ENCODE measurements at regions not wholly inside any gene's neighbourhood (a gene's known extent, or its start where the extent isn't known, plus 50 kb on each side); places are given as distances from the start of the nearest gene placed in this dataset.

- DNase-seq = no peak
Measured at GRCh38 chr3:88586121-88586640, 436.4 kb downstream of the C3orf38 start.

DNA sequence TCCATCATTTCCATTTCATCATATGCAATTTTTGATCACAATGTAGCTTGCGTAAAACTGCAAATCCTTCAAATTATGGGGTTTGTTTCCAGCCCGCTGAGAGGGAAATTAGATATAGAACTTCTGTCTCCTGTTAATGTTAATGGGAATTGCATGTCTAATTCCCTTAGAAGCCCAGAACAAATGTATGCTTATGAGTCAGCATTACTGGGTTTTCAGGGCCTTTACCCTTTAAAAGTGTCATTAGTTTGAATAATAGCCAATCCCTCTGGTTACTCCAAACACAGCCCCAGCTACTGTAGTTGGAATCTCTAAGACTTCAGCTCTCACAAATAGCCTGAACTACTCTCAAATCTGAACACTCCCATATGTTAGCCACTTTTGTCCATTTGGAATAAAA, 439.4 kb downstream of the C3orf38 start:
- no peak for DNase-seq

- DNase-seq = no peak
Measured at GRCh38 chr3:88595026-88595425, 445.3 kb downstream of the C3orf38 start.

DNA sequence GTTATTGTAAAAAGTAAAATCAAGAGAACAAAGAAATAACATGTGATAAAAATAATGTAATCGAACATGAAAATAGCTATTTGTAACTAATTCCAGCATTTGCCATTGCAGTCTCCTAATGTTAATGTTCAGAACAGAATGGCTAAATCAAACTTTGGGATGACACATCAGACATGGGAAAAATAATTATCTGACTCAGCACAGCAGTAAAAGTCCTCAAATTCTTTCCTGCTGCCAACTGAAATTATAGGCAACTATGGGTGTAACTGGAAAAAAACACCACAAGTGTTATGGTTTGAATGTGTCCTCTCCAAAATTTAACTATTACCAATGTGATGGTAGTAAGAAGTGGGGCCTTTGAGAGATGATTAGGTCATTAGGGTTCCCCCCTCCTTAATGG, 446.7 kb downstream of the C3orf38 start:
- no peak for DNase-seq

- no peak for DNase-seq
Measured at GRCh38 chr3:88610820-88611219, 461.1 kb downstream of the C3orf38 start.

GRCh38 chr3:88611826-88612326, 462.1 kb downstream of the C3orf38 start:
- no peak for DNase-seq

- DNase-seq = no peak
Measured at GRCh38 chr3:88616413-88616812, 466.7 kb downstream of the C3orf38 start.

DNA sequence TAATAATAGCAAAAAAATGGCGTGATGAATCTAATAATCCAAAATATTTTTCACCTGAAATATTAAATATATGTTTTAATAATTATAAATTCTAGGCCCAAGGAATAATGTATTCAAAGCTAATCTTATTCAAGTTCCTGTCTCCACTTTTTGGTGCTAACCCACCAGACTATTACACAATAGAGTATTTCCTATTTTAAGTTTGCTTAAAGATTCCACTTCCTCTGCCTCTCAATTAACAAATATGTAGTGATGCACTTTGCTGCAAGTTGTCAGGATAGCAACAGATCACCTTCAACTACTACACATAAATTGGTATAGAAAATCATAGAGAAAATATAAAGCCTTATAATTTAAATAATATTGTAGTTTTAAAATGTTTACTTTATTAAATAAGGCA, 467.5 kb downstream of the C3orf38 start:
- DNase-seq = no peak

- DNase-seq = no peak
Measured at GRCh38 chr3:88618021-88618645, 468.4 kb downstream of the C3orf38 start.

- no peak for DNase-seq
Measured at GRCh38 chr3:88621586-88621985, 471.8 kb downstream of the C3orf38 start.

GRCh38 chr3:88623709-88624108, 473.9 kb downstream of the C3orf38 start:
- no peak for DNase-seq

DNA sequence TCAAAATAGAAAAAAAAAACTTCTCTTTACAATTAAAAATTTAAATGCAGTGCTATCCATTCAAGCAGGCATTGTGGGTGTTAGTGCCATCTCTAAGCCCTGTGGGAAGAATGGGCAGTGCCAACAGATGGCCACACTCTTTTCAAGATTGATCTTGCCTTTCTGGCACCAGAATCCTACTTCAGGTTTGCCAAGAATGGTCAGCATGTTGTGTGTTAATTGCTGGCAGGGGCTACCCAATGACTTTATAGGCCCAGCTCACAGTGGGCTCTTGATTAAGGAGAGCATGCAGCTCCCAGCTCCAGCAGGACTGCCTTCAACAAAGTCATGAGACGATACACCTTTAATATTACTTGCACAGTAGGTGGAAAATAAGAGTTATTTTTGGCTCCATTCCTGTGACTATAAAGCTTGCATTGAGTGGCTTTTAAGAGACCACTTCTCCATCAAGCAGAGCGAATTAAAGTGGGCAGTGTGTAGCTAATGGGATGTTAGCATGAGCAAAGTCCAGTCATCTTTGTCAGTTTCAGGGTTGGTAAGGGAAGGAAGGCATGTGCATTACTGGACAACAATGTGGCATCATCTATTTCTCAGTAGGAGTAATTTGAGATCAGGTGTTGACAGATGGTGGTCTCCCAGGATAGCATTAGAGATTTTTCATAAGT, 476.8 kb downstream of the C3orf38 start:
- no peak for DNase-seq

DNA sequence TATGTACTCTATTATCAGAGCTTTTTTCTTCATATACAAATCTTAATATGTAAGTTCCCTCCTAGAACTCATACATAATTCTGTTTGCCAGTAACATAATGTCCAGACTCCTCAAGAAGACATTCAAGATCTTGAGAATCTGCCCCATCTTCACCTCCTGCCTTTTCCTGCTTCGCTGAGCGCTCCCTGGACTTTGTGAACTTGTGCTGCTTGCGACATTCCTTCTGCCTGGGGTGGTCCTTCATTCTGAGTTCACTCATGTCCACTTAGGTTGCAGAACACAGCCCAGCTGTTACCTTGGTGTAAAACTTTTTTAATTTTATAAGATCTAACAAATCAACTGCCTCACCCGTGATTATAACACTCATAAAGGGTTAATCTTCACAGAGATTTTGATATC, 478.5 kb upstream of the EPHA3 start:
- no peak for DNase-seq

DNA sequence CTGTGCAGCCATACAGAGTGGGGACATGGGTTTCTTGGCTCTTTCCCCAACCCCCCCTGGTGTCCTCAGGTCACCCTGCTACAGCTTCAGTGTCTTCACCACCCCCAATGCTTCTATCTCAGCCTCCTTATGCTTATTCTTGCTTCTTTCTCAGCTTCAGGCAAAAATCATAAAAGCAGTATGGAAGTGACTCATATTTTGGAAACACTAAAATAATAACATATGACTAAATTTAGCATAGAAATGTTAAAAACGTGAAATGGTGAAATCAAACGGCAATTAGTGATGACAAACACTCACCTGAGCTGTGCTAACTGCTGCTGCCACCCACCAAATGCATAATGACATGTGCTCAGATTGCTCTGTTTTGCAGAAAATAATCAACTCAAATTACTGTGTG, 475.2 kb upstream of the EPHA3 start:
- DNase-seq = no peak

GRCh38 chr3:88640581-88640980, 466.8 kb upstream of the EPHA3 start:
- DNase-seq = no peak

- no peak for DNase-seq
Measured at GRCh38 chr3:88641033-88641604, 466.3 kb upstream of the EPHA3 start.

- no peak for DNase-seq
Measured at GRCh38 chr3:88657459-88657858, 450.0 kb upstream of the EPHA3 start.

DNA sequence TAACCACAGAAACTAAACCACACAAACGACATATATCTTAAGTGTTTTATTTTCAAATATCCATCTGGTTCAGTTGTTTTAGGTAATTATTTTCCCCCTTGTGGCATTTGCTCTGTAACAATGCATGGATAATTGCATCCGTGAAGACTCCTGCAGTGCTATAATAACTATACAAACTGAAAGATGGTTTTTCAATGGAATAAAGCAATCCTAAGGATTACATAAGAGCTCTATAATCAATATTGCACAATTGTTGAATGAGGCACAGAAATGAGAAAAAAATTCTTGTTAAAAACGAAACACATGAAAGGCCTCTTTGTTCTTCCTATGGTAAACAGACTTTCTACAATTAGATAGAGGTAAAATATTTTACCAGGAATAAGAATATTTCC, 446.0 kb upstream of the EPHA3 start:
- no peak for DNase-seq

- DNase-seq = no peak
Measured at GRCh38 chr3:88668180-88668579, 439.2 kb upstream of the EPHA3 start.

- no peak for DNase-seq
Measured at GRCh38 chr3:88671573-88671972, 435.8 kb upstream of the EPHA3 start.

- DNase-seq = no peak
Measured at GRCh38 chr3:88677298-88677697, 430.1 kb upstream of the EPHA3 start.

DNA sequence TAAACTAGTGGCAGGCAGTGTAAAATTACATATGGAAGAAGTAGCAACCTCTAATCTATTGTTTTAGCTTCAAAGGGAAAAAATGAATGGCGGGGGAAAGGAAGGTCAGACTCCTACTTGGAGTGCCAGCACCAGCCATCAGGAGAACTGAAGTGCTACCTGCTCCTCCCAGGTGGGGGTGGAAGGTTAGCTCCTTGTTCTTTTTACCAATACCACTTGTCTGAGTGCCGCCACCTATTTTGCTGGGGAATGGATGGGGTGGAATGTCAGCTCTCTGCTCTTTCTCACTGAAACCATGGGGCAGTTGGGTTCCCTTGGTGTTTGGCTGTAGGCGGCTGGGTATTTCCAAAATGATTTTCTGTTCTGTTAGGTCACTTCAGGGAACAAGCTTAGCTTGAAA, 428.7 kb upstream of the EPHA3 start:
- no peak for DNase-seq

- DNase-seq = no peak
Measured at GRCh38 chr3:88690287-88690686, 417.1 kb upstream of the EPHA3 start.

DNA sequence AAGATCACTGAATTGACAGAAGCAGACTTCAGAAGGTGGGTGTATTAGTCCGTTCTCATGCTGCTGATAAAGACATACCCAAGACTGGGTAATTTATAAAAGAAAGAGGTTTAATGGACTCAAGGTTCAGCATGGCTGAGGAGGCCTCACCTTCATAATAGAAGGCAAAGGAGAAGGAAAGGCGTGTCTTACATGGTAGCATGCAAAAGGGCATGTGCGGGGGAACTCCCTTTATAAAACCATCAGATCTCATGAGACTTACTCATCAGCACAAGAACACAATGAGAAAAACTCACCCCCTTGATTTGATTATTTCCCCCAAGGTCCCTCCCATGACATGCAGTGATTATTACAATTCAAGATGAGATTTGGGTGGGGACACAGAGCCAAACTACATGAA, 416.3 kb upstream of the EPHA3 start:
- DNase-seq = no peak
